Omental fat pad (tissue), 3 donors: ENCODE measurements at regions not wholly inside any gene's neighbourhood (a gene's known extent, or its start where the extent isn't known, plus 50 kb on each side); places are given as distances from the start of the nearest gene placed in this dataset.

ENCODE experiments used
- ATAC-seq: fragments of 150-250 bp; one replicate; pipeline ENCODE4 v1.9.1; 2016; ENCODE audit warnings: mild to moderate bottlenecking, moderate library complexity; ENCODE audit not compliant: low FRiP score
- DNase-seq: peaks from one replicate; pipeline ENCODE4 v3.0.0-alpha.2; 2019; ENCODE audit warnings: low spot score
- TF ChIP-seq, protein P1 (sequence below), 3 donors: fragments of 450-650 bp; IDR thresholded peaks; one replicate each; pipeline ENCODE4 v1.5.1; 2016 to 2017; ENCODE audit warnings: antibody characterized with exemption in 3 of 3, mild to moderate bottlenecking in 3 of 3, moderate library complexity in 2 of 3

DNA sequence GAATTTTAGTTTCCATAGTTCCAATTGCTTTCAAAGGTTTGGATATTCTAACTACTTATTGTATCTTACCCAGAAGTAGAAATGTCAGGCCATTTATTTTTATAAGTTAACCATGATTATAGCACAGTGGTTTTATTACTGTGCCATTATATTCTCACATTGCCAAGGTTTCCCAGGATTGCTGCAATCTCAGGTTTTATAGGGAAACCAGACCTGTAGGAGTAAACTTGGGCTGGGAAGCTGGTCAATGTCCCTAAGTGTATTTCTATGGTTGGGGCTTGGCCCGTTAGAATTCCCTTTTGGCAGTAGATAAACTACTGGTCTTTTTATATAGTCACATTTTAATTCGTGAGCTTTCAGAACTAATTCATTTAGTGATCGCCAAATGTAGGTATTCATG is 396.6 kb upstream of the KCNN2 start:
- TF ChIP-seq, protein P1, sequence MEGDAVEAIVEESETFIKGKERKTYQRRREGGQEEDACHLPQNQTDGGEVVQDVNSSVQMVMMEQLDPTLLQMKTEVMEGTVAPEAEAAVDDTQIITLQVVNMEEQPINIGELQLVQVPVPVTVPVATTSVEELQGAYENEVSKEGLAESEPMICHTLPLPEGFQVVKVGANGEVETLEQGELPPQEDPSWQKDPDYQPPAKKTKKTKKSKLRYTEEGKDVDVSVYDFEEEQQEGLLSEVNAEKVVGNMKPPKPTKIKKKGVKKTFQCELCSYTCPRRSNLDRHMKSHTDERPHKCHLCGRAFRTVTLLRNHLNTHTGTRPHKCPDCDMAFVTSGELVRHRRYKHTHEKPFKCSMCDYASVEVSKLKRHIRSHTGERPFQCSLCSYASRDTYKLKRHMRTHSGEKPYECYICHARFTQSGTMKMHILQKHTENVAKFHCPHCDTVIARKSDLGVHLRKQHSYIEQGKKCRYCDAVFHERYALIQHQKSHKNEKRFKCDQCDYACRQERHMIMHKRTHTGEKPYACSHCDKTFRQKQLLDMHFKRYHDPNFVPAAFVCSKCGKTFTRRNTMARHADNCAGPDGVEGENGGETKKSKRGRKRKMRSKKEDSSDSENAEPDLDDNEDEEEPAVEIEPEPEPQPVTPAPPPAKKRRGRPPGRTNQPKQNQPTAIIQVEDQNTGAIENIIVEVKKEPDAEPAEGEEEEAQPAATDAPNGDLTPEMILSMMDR (IDR thresholded peaks at IDR 0.05), result no peak
- DNase-seq (no peak), ATAC-seq (no peak)

DNA sequence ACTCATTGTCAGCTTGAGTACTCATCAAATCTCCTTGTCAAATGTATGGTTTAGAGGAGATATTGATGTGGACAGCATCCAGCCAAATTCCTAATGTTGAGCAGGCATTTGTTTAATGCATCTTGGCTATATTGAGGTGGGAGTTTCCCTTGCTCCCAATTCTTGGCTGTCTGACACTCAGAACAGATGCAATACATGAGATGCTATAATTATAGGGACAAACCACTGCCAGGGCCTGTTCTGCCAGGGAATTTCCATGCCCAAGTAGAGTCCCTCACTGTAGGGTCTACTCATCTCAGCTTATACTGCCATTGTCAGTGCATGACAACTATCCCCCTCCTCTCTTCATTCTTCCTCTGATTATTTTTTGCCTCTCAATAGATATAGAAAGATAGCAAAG is 392.0 kb upstream of the KCNN2 start:
- ATAC-seq (no peak), DNase-seq (no peak)
- TF ChIP-seq, protein P1 (IDR thresholded peaks at IDR 0.05), result no peak

DNA sequence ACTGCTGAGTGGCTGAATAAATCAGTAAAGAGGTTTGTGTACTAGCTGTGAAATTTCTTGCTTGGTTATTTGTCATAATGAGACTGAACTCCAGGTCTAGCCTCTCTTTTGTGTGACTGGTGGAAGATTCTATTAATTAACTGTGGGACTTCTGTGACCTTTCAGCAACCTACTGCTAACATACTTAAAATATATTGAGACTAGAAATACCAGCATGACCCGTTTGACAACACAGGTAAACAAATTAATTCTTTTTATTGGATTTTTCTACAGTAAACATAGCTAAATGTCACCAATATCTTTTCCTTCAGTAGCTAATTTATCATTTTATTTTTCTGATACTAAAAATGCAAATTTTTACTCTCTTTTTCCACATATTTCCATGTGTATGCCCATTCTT is 390.4 kb upstream of the KCNN2 start:
- ATAC-seq (no peak), DNase-seq (no peak)
- TF ChIP-seq, protein P1 (IDR thresholded peaks at IDR 0.05), result no peak

DNA sequence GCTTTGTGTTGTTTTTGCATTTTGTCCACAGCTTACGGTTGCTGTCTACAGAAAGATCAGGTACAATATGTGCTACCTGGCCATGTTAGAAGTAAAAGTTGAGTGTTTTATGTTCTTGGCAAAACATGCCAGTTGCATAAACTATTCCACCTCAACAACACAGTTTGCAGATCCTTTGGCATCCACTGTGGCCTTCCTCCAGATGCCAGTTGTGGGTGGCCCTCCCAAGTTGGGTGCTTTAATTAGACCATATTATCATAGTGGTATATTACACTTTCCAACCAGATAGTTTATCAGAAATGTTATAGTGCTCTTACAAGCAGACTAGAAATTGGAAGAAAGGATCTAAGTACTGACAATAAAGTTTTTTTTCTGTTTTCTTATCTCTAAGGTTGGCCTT is 386.9 kb upstream of the KCNN2 start:
- DNase-seq (no peak), ATAC-seq (no peak)
- TF ChIP-seq, protein P1 (IDR thresholded peaks at IDR 0.05), result no peak

DNA sequence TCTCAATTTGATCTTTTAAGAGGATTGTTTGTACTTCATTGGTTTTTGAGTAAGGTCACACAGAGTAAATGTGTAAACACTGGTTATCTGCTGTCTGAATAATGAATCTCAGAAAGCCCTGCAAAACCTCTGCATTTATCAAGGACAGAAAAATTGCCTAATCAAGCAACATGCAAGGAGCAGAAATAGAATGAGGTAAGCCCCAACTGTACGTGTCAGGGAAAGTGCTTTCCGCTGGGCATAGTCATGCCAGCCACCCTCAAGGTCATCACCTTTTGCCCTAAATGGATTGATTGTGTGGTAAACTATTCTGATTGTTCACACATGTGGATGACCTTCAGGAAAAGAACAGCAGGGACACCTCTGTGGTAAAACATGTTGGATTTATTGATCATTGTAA is 376.9 kb upstream of the KCNN2 start:
- no peak for ATAC-seq

DNA sequence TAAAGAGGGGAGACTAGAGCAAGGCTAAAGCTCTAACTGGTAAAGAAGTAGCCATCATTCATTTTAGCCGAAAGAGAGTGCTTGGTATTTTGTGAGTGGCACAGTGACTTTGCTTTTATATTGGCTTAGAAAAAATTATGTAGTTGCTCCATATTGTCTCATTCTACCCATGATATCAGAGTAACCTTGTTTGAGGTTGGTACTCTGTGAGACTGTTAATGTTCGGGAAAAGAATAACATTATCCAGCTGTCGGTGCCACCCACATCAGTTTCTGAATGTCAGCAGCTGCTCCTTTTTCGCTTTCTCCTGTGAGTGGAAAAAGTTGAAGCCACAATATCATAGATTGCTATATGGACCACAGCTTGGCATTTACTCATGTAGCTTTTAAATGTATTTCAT is 376.4 kb upstream of the KCNN2 start:
- TF ChIP-seq, protein P1 (IDR thresholded peaks at IDR 0.05), result no peak
- ATAC-seq (no peak), DNase-seq (no peak)

More for the DNA sequence above, 376.9 kb upstream of the KCNN2 start:
- TF ChIP-seq, protein P1 (IDR thresholded peaks at IDR 0.05), result no peak
- no peak for DNase-seq

DNA sequence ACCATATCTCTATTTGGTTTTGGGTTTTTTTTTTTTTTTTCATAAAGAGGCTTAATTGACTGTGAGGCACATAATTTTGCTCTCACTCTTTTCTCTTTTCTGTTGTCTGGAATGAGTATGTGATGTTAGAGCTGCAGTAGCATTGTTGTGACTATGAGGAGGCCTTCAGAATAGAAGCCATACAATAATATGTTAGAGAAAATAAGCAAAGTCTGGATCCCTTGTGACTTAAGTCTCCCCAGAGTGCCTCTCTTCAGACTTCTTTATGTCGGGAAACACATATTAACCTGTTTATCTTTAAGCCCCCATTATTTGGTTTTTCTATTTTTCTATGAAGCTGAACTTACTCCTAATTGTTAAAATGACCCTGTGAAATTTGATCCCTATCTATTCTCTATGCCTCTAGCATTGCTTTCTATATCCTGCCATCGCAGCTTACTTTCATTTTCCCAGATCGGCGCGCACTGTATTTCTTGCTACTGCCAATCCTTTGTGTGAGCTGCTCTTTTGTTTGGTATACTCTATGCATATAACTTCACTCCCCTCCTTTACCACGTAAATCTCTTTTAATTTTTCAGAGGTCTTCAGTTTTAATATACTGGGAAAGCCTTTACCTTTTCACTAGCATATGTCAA is 372.5 kb upstream of the KCNN2 start:
- no peak for DNase-seq
- TF ChIP-seq, protein P1 (IDR thresholded peaks at IDR 0.05), result no peak

More for the DNA sequence above, 372.5 kb upstream of the KCNN2 start:
- no peak for ATAC-seq
